ENCODE measurements at regions not wholly inside any gene's neighbourhood (a gene's known extent, or its start where the extent isn't known, plus 50 kb on each side); places are given as distances from the start of the nearest gene placed in this dataset.

- H3K27ac ChIP-seq (ENCODE audit: extremely low read depth, low read depth, low read length): no peak overlapping the region
- no peak overlapping the region for H3K4me3 ChIP-seq (ENCODE audit: low read depth, low read length)
- no peaks in the 10 kb centered on the region for H3K9me3 ChIP-seq (ENCODE audit: control insufficient read depth, insufficient read depth, low read depth, low read length)
- H3K36me3 ChIP-seq (ENCODE audit: control insufficient read depth in 2 of 2, insufficient read depth in 1 of 2, low read length in 2 of 2): no peaks in the 10 kb centered on the region
- TF ChIP-seq ZNF639 (tag by site-specific recombination; IDR thresholded peaks at IDR 0.05) (no peak), MZF1 (tag by site-specific recombination; IDR thresholded peaks at IDR 0.05; ENCODE audit: borderline replicate concordance) (no peak), HOXC10 (CRISPR knock-in tag; IDR thresholded peaks at IDR 0.05) (no peak), KLF17 (tag by site-specific recombination; IDR thresholded peaks at IDR 0.05) (no peak), ZNF600 (tag by site-specific recombination; IDR thresholded peaks at IDR 0.05) (no peak), ZNF248 (tag by site-specific recombination; IDR thresholded peaks at IDR 0.05) (no peak), ZNF175 (tag by site-specific recombination; IDR thresholded peaks at IDR 0.05) (no peak), ATF2 (tag by site-specific recombination; IDR thresholded peaks at IDR 0.05; ENCODE audit: low read depth) (no peak), BCL6B (tag by site-specific recombination; IDR thresholded peaks at IDR 0.05) (no peak), ZNF155 (tag by site-specific recombination; IDR thresholded peaks at IDR 0.05) (no peak), INSM2 (tag by site-specific recombination; IDR thresholded peaks at IDR 0.05) (no peak), ZNF624 (tag by site-specific recombination; IDR thresholded peaks at IDR 0.05) (no peak), PRDM10 (tag by site-specific recombination; IDR thresholded peaks at IDR 0.05) (no peak)
- ChIA-PET POLR2A (no interaction called here), CTCF (no interaction called here)
- no peaks in the 10 kb centered on the region for H3K4me1 ChIP-seq (ENCODE audit: control insufficient read depth, insufficient read depth, low read length)
Measured at GRCh38 chr5:104606258-104606829, 1043.8 kb upstream of the NUDT12 start.

- TF ChIP-seq ZNF701 (tag by site-specific recombination; IDR thresholded peaks at IDR 0.05) (no peak), OVOL3 (tag by site-specific recombination; IDR thresholded peaks at IDR 0.05) (no peak), ZBTB20 (tag by site-specific recombination; IDR thresholded peaks at IDR 0.05) (no peak), ZNF221 (tag by site-specific recombination; IDR thresholded peaks at IDR 0.05; ENCODE audit: borderline replicate concordance) (no peak), ZNF223 (tag by site-specific recombination; IDR thresholded peaks at IDR 0.05) (no peak), ZNF561 (tag by site-specific recombination; IDR thresholded peaks at IDR 0.05; ENCODE audit: borderline replicate concordance) (no peak), ZNF23 (tag by site-specific recombination; IDR thresholded peaks at IDR 0.05; ENCODE audit: borderline replicate concordance) (no peak), ZNF624 (tag by site-specific recombination; IDR thresholded peaks at IDR 0.05) (no peak), KLF1 (tag by site-specific recombination; IDR thresholded peaks at IDR 0.05) (no peak), ZNF214 (tag by site-specific recombination; IDR thresholded peaks at IDR 0.05; ENCODE audit: borderline replicate concordance) (no peak), ZNF146 (tag by site-specific recombination; IDR thresholded peaks at IDR 0.05) (no peak)
- no peaks in the 10 kb centered on the region for H3K9me3 ChIP-seq (ENCODE audit: control insufficient read depth, insufficient read depth, low read depth, low read length)
- no peaks in the 10 kb centered on the region for H3K36me3 ChIP-seq (ENCODE audit: control insufficient read depth in 2 of 2, insufficient read depth in 1 of 2, low read length in 2 of 2)
- ChIA-PET CTCF (interaction anchor here (0.6 to 0.7 kb wide), 2 partner anchors 25 to 54 kb away, joined by 3 read pairs; no protein-coding TSS in a partner anchor), POLR2A (no interaction called here)
- H3K4me1 ChIP-seq (ENCODE audit: control insufficient read depth, insufficient read depth, low read length): no peaks in the 10 kb centered on the region
- H3K27ac ChIP-seq (ENCODE audit: extremely low read depth, low read depth, low read length): no peak overlapping the region
- no peak overlapping the region for H3K4me3 ChIP-seq (ENCODE audit: low read depth, low read length)
Measured at GRCh38 chr5:104599726-104600125, 1037.1 kb upstream of the NUDT12 start.

All from HEK293 (cell line).